PC-9 (cell line): ENCODE measurements at regions not wholly inside any gene's neighbourhood (a gene's known extent, or its start where the extent isn't known, plus 50 kb on each side); places are given as distances from the start of the nearest gene placed in this dataset.

ENCODE experiments used
- CTCF ChIP-seq: fragments of 200-600 bp; sonication (generic); conservative IDR thresholded peaks from 2 replicates; pipeline ENCODE4 v1.6.1; 2017; ENCODE audit warnings: mixed run types, antibody characterized with exemption, mild to moderate bottlenecking, moderate library complexity
- EZH2 ChIP-seq: fragments of 200-600 bp; sonication (generic); IDR thresholded peaks from 2 replicates; pipeline ENCODE4 v1.8.0; 2017; ENCODE audit warnings: antibody characterized with exemption, low read depth

GRCh38 chr10:7503190-7503589 lies 92.4 kb upstream of the SFMBT2 start:
- TF ChIP-seq CTCF = no peak
- no peak for TF ChIP-seq EZH2
